HG02938 (cell line): ENCODE measurements at regions not wholly inside any gene's neighbourhood (a gene's known extent, or its start where the extent isn't known, plus 50 kb on each side); places are given as distances from the start of the nearest gene placed in this dataset.

Experiments
- ATAC-seq: cut with Tn5 transposase; IDR thresholded peaks from one replicate; pipeline ENCODE4 v1.9.1; 2021; ENCODE audit warnings: mild to moderate bottlenecking, moderate library complexity; ENCODE audit not compliant: unreplicated experiment

DNA sequence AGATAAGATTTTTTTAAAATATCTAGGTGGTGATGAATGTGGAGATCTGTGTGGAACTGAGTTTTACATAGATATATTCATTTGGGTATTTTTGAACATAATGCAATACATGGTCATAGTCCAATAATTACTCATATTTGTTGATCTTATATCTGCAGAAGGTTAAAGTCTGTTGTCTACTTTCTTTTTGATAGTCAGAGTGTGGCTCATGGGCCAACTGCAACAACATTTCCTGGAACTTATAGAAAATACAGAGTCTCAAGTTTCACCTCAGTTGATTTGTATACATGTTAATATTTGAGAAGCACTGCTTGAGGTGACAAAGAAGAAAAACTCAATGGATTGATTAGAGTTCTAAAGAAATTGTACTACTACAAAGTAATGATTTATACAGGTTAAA lies 408.4 kb downstream of the ARAP2 start:
- ATAC-seq = no peak

DNA sequence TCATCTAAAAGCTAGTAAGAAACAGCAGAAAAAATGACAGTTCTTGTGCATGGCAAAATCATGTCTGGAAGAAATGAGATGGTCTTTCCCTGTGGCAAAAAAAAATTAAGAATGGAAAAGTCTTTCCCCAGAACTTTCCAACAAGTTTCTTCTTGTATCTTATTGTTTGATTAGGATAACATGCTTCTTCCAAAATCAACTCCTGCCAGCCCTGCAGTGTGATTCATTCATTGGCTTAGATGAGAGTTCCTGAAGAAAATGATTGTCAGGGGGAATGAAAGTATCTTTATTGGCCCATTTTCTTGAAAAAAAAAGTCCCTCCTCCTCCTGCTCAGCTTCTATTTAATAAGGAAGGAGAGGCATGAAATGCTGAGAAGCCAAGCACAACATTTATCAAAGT lies 407.7 kb downstream of the ARAP2 start:
- ATAC-seq = no peak

DNA sequence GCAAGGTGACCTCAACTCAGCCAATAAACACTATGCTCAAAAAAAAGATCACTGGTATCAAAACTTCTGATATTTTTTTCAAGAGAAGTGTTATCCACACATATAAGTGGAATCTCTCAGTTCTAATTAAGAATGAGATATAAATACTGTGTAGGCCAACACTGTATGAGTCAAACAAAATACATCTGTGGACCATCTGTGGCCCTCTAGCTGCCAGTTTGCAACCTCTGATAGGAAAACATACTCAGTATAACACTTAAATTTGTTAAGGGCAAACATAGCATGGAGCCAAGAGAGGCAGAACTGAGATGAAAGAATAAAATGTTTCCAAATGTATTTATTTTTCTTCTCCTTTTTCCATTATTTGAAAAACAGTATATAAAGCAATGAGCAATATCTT lies 377.3 kb downstream of the ARAP2 start:
- no peak for ATAC-seq

DNA sequence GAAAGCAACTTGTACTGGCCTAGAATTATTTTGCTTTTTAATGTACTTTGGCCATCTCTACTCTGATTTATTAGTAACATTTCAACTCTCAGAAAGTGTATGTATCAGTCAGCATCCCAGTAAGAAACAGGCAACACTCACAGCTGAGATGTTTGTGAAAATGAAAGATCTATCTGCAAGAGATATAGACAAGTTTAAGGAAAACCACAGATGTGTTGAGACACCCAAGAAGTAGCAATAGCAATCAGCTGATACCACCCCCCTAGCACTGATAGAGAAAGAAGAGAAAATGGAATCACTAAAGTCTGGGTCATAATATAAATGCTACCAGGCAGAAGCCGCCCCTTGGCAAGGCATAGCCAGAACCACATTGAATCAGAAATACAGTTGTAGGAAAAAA lies 372.0 kb downstream of the ARAP2 start:
- no peak for ATAC-seq

DNA sequence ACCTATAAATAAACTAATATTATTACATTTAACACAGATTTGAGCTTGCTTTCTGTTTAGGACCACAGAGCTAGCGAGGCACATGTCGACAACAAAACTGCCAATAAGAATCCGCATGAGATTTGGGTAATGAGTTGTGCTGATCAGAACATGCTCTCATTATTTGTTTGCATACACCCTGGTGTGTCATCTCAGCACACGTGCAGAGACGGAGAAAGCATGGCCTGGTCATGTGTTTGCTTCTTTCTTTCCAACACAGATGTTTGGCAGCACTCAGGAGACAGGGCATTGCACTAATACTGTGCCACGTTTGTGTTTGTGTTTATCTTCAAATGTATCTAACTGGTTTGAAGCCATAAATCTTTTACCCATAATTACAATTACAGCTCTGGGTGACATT lies 364.8 kb downstream of the ARAP2 start:
- ATAC-seq = no peak

DNA sequence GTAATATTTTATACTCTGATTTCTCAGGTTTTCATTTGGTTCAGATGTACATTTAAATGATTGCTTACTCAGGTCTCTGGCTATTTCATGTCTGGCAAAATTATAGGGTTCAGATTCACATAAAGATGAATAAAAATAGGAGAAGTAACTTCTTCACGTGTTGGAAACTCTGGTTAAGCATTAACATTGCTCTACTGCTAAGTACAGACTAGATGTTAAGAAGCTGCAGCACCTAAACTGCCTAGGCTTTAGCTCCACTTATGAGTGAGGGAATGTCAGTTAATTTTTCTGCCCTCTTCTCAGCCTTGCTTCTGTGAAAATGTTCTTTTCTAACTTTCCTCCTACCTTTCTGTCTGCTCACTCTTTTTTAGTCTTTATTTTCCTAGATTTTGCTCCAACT lies 361.2 kb downstream of the ARAP2 start:
- no peak for ATAC-seq

DNA sequence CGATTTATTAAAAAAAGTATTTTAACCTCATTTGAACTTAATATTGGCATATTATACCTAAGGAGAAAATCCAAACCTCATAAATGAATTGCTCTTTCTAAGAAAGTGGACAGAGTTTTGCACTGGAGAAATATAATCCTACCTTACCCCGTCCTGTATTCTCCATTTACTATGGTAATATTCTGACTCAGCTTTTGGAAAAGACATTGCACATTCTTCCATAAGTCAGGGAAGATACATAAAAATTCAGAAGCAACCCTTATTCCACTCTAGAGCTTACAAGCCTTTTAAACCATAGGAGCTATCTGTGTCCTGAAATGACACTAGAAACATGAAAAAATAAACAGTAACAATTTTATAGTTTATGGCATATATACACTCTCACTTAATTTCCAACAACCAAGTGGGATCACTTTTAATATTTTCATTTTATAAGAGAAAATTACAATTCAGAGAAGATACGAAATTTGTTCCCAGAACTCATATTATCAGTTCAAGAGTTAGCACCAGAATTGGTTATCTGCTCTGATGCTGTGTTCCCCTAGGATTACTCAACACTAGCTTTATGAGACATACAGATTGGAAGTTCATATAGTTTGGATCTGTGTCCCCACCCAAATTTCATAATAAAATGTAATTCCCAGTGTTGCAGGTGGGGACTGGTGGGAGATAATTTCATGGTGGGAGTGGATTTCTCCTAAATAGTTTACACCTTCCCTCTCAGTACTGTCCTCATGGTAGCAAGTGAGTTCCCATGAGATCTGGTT lies 359.4 kb downstream of the ARAP2 start:
- ATAC-seq = no peak

DNA sequence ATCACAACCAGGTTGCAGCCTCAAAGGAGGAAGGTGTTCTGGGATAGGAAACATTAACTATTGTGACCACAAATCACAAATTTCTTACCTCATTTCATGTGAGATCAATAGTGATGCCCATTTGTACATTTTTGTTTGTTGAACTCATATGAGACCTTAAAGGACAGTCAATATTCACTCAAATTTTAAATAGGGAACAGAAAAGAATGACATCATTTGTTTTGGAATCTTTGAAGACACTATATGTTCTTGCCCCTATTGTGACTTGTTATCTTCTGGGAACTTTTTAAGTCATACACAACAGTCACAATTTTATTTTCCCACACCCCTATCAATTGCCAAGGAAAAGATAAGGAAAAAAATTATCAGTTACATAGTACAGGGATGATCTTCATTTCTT lies 346.5 kb downstream of the ARAP2 start:
- ATAC-seq = no peak

DNA sequence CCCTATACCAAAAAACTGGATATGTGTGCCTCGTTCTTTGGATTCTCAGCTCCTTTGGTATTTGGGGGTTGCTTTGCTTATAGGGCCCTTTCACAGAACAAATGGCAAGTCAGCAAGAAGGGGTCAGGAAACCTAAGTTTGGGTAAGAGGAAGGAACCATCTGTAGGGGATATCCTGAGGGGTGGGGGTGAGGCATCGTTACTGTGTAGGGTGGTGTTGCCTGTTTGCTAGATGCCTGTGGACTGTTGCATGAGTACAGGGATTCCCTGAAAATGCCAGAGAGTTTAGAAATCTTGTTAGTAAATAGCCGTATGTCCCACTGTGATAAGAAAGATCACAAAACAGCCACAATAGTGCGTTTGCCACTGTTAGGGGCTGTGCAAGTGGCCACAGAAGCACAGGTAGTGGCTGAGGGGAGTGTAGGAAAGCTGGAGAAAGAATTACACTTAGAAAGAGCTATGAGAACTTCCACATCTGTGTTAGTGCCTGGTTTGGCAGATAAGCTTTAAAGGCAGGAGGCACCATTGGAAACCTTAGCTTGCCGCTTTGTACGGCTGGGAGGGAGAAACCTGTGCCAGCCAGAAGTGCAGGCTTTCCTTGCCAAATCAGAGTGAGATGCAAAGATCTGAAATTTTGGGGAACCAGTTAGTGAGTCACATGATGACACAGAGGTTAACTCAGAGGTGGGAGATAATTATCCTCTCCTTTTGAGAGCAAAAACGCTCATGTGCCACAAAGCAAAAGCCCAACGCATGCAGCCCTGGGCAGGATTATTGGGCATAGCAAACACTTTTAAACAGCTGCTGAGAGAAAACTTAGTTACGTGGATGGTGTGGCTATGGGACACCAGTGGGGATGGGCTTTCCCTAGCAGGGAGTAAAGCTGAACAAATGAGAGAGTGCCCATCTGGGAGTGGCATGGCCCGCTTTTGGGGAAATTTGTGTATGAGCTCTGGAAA lies 343.7 kb downstream of the ARAP2 start:
- ATAC-seq = no peak

DNA sequence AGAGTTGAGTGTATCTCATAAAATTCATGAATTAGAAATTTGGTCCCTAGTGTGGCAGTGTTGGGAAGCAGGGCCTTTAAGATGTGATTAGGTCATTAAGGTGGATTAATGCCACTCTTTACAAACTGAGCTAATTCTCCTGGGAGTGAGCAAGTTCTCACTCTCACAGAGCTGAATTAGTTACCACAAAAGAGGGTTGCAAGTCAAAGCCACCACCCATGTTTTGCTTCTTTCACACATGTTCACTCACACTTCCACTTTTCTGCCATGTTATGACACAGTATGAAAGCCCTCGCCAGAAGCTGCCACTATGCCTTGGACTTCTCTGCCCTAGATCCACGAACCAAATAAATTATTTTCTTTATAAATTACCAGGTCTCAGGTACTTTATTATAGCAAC lies 332.1 kb downstream of the ARAP2 start:
- ATAC-seq = peak; percentile 94

DNA sequence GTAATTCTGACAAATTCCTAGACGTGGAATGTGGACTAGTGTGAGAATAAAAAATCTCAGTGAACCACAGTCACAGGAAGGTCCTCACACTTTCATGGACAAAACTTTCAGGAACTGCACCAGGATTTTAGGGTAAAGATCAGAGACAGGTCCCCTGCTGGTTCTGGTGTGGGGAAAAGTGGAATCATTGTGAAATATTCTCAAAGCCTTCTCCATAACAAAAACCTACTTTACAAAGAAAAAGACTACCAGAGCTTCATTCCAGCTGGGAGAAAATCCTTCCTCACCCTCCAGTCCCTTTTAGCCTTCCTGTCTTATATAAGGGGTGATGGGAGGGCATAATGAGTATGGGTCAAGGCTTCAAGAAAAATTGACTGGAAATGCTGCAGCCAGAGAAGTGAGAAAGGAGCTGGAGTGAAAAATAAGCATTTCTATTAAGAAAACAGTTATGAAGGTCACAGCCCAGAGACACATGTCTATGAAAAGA lies 325.8 kb downstream of the ARAP2 start:
- ATAC-seq = no peak

DNA sequence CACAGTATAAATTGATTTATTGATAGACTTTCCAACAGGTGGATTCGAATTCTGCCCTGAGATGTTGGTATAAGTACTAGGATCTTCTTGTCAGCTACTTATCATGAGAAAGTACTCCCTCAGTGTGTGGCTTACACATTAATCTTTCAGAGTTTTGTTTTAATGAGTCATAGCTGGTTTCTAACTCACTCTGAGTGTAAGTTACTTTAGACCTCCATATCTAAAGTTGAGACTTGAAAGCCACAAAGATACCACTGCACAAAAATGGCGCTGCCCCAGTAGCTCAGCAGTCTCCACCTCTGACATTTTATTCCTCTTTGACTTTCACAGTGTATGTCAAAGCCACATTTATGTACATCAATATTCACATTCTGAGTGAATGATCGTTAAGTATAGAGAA lies 318.5 kb downstream of the ARAP2 start:
- ATAC-seq = peak; percentile 98

DNA sequence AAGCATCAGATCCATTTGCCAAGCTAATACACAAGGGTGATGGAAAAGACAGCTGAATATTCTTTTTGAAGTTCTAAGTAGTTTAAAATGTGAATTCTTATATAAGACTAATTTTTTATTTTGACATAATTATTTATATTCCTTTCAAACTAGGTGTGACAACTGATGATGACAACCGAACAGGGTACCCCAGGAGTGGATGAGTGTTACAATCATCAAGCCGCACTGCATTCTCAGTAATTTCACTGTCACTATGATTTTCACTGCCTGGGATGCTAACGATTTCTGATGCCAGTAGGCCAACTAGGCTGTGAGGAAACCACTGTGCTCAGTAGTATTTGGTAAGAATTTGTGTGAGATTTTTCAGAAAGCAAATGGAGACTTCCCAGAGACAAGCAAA lies 317.5 kb downstream of the ARAP2 start:
- ATAC-seq = no peak

DNA sequence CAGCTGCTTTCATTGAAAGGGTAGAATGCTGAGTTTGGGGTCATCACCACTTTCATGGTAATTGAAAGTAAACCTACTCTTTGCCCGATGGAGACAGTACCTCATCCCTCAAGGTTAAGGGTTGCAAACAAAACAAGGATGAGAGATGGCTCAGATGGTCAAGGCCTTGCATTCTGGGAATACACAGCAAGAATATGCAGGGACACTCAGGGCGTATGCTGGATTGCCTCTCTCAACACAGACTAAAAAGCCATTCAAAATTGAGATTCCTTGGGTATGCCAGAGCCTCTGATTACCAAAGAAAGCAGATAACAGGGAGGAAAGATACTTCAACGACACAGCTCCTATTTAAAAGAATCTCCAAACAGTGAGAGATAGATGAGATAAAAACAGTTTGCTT lies 310.4 kb downstream of the ARAP2 start:
- ATAC-seq = no peak

DNA sequence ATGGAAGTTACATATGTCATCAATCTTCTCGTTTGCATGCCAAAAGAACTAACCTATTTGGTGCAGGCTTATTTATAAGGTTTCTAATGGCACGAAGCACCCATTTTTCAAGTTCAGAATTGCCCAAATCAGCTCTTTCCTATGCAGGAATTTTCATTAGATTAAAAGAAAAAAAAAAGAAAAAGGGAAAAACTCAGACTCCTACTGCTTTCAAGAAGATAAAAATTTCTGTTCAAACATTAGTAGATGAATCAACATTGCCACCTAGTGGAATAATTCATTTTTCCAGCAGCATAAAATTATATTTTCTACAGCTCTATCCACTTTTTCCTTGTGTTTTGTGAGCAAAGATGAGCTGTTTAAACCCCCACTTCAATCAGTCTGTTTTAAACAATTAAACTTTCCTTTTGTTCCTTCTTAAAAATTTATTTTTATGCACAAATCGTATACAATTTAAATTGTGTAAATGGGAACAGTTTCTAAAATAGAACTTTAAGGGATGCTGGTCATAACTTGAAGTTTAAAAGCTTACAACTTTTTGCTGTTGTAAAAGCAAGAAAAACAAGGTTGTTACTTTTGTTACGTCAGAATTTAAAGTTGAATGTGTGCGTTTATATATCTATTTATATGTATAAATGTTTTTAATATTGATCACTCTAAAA lies 309.9 kb downstream of the ARAP2 start:
- ATAC-seq = no peak

DNA sequence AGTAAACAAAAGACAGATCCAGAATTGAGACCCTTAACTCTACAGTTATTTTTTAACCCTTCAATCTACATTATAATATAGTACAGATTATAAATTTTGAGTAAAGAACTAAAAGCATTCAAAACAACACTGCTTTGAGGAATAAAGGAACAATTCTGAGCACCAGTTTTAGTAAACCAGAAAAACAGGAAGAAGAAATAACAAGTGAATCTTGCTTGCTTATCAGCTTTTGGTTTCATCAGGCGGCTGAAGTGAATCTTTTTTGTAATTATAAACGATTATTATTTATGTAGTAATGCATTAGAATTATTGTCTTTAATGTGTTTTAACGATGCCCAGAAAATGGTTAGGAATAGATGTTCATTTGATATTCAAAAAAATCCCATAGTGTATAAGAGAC lies 305.4 kb downstream of the ARAP2 start:
- ATAC-seq = no peak

DNA sequence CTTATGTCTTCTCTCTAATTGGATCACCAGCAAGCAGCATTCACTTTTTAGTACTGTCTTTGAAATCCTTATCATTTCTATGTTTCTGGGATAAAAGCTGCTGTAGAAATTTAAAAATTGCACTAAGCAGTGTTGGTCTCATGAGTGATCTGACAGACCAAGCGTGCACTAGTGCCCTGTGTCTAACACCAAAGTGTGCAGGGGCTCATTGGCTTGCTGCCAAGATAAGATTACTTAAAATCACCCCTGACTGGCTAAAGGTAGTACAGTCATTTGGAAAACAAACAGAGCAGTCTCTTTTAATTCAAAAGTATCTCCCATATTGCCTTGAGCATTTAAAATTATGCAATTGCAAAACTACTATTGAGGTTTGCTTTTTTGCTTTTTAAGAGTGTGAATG lies 304.6 kb downstream of the ARAP2 start:
- no peak for ATAC-seq

DNA sequence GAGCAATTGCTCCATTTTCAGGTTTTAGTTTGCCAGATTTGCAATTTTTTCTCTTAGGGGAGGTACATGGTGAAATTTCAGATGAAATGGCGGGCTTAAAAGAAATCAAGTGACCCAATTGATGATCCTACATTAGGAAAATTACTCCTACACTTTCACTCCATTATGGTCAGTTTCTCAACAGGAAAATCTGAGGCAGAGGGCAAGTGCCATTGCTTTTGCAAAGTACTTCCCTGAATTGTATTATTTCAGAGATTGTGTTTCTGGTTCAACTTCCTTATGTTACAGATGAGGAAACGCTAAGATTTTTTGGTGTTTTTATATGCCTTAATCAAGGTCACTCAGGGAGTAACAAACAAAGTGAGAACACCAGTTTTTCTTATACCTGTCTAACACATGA lies 302.2 kb downstream of the ARAP2 start:
- no peak for ATAC-seq

DNA sequence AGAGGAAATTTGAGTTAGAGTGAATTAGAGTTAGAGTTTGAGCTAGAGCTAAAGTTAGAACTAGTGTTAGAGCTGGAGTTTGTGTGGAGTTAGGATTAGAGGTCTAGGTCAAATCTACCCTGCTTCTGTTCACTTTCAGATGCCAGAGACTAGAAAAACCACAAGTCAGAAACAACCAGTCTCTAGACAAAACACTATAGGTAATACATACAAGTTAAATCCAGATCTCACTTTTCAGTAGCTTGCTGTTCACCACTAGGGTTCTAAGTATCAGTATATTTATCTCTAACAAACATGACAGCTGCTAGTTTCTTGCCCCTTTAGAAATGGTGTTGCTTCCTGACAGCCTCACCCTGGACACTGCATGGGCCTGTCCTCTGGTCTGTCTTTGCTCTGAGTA lies 300.7 kb downstream of the ARAP2 start:
- peak; percentile 54 for ATAC-seq

DNA sequence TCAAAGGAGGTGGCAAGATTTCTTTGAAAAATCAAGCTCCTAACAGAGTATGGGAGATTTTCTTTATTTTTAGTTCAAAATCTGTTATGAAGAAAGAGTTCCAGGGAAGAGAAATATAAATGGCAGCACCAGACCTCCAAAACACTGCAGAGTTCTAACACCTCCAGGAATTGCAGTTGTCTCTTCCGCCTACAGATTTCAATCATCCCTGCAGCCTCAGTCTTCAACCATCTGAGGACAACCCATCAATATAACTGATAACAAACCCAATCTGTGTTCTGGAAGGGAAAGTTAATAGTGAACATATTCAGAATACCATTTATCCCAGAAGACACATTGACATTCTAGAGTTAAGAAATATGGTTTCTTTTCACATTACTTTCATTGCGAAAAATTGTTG lies 296.1 kb downstream of the ARAP2 start:
- no peak for ATAC-seq

DNA sequence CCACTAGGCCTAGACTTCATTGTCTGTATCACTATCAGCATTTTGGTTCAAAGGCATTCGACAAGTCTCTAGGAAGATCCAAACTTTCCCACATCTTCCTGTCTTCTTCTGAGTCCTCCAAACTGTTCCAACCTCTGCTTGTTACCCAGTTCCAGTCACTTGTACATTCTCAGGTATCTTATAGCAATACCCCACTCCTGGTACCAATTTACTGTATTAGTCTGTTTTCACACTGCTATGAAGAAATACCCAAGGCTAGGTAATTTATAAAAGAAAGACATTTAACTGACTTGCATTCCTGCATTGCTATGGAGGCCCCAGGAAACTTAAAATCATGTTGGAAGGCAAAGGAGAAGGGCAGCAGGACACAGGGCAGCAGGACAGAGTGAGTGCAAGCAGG lies 293.9 kb downstream of the ARAP2 start:
- no peak for ATAC-seq

DNA sequence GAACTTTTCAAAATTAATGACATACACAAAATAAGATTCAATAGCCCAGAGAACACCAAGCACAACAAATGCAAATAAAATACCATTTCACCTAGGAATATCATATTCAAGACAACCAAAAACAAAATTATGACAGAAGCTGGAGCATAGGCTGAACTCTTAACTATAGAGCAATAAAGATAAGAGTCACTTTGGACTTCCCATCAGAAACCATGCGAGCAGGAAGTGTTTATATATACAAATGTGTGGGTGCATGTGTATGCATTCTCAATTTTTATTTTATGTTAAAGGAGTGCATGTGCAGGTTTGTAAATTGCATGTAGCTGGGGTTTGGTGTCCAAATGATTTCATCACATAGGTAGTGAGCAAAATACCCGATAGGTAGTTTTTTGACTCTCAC lies 291.6 kb downstream of the ARAP2 start:
- no peak for ATAC-seq
